NCI-H82 treated with DMSO at 0.1 percent for 48 hours (cell line): ENCODE measurements at regions not wholly inside any gene's neighbourhood (a gene's known extent, or its start where the extent isn't known, plus 50 kb on each side); places are given as distances from the start of the nearest gene placed in this dataset.

Source experiments
- DNase-seq: peaks from one replicate; lab custom pipeline; 2025; ENCODE audit not compliant: unreplicated experiment; lab: John Stamatoyannopoulos, UW

GRCh38 chr17:69761767-69762321 lies 313.2 kb upstream of the KCNJ16 start:
- no peak for DNase-seq

DNA sequence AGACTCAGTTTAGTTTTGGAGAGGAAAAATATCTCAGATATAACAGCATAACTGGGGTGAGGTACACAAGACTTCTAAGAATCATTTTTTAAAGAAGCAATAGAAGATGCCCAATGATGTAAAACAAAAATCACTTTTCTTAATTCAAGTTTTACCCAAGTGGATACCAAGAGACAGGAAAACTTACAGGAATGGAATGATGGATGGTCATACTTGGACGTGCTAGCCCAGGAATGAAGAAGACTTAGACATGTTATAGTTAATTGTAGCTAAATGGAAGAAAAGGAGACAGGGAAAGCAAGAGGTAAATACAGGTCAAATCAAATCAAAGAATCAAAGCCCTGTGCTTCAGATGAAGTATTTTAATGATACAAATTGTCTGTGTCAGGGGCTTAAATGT lies 312.7 kb upstream of the KCNJ16 start:
- DNase-seq, result no peak

GRCh38 chr17:69762766-69763165 lies 312.3 kb upstream of the KCNJ16 start:
- DNase-seq, result no peak

- no peak for DNase-seq
Measured at GRCh38 chr17:69763503-69763902, 311.5 kb upstream of the KCNJ16 start.

DNA sequence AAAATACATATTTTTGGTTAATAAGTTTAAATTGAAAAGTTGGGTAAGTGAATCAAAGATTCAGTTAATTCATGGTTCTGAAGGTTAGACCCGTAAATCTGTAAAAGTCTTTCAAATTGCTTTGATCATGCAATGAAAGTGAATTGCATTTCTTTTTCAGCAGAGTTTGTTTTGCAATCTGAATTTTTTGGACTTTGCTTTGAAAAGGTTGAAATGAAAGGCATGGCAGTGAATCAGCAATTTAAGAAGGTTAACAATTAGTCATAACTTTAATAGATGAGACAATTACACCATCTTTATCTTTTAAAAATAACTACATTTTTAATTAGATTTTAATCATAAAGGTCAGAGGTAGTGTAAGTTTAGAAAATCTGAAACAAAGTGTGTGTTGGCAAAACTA lies 310.9 kb upstream of the KCNJ16 start:
- DNase-seq, result no peak

DNA sequence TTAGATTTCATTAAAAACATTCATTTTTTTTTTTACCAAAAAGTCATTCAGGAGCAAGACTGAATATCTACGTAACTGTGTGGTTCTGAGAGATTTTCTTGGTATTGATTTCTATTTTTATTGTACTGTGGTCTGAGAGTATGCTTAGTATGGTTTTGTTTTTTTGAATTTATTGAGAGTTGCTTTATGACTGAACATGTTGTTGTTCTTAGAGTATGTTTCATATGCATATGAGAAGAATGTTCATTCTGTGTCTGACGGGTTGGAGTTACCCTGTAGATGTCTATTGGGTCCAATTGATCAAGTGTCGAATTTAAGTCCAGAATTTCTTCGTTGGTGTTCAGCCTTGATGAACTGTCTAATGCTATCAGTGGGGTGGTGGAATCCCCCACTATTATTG lies 306.0 kb upstream of the KCNJ16 start:
- no peak for DNase-seq

DNA sequence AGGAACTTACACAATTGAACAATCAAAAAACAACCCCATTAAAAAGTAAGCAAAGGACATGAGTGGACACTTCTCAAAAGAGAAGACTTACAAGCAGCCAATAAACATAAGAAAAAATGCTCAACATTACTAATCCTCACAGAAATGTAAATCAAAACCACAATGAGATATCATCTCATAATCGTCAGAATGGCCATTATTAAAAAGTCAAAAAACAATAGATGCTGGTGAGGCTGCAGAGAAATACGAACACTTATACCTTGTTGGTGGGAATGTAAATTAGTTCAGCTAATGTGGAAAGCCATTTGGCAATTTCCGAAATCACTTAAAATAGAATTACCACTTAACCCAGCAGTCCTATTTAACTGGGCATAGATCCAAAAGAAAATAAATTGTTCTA lies 301.9 kb upstream of the KCNJ16 start:
- no peak for DNase-seq

- no peak for DNase-seq
Measured at GRCh38 chr17:69779378-69780214, 295.4 kb upstream of the KCNJ16 start.

DNA sequence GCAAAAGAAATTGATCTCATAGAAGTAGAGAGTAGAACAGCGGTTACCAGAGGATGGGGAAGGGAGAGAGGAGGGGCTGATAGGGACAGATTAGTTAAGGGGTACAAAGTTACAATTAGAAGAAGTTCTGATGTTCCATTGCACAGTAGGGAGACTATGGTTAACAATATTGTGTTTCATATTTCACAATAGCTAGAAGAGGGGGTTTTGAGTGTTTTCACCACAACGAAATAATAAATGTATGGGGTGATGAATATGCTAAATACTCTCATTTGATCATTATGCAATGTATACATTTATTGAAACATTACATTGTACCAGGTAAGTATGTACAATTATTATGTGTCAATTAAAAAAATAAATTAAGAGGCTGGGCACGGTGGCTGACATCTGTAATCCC lies 291.2 kb upstream of the KCNJ16 start:
- no peak for DNase-seq

DNA sequence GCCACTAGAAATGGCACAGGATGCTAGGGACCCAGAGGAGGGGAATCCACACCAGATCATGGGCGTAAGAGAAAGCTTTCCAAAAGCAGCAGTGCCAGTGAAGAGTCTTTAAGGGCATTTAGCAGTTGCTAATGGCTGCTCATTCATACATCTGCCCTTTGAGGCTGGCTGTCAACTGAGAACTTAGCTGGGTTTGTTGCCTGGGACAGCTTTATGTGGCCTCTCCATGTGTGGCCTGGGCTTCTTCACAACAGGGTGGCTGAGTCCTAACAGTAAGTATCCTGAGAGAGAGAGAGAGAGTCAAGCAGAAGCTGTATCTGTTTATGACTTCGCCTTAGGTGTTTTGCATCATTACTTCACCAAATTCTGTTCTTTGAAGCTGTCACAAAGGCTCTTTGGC lies 286.1 kb upstream of the KCNJ16 start:
- DNase-seq, result no peak

GRCh38 chr17:69796078-69796477 lies 278.9 kb upstream of the KCNJ16 start:
- no peak for DNase-seq

- DNase-seq, result no peak
Measured at GRCh38 chr17:69800870-69801269, 274.2 kb upstream of the KCNJ16 start.

GRCh38 chr17:69801368-69801767 lies 273.7 kb upstream of the KCNJ16 start:
- DNase-seq, result no peak

- no peak for DNase-seq
Measured at GRCh38 chr17:69802045-69802740, 272.8 kb upstream of the KCNJ16 start.

DNA sequence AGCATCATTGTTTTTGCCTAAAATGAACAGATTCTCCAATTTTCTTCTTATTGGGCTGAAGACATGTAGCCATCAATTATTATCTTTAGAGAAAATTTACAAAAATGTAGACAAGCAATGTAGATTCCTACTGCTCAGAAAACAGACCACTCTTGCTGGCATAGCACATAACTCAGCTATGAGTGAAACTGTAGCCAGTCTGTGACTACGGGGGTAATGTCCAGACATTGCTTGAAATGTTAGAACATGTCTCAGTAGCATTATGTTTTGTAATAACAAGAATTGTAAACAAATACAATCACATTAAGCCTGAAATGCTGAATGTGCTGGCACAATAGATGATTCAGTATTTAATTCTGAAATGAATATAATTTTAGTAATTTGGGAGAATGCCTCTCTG lies 265.7 kb upstream of the KCNJ16 start:
- no peak for DNase-seq

GRCh38 chr17:69810326-69810965 lies 264.6 kb upstream of the KCNJ16 start:
- no peak for DNase-seq

DNA sequence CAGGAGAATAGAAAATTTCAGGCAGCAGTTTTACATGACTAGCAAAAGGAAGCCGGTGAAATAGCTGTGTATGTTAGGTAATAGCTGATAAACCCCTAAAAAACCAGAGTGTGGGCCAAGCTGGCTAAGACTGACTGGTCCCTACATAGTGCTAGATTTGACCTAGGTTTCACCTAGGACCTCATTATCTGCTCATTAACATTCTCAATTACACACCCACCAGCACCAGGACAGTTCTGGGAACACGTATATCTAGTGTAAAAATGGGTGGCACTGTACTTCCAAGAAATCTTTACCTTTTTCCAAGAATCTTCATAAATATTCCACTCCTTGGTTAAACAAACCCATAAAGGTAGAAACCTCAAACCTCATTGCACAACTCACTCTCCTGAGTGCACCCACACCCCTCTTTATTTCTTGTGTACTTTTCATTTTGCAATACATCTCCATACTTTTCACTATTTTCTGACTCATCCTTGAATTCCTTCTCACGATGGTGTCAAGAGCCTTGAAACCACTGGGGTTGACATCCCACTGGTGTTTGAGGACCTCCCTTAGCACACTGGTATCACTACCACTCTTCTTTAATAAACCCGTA lies 262.7 kb upstream of the KCNJ16 start:
- no peak for DNase-seq

DNA sequence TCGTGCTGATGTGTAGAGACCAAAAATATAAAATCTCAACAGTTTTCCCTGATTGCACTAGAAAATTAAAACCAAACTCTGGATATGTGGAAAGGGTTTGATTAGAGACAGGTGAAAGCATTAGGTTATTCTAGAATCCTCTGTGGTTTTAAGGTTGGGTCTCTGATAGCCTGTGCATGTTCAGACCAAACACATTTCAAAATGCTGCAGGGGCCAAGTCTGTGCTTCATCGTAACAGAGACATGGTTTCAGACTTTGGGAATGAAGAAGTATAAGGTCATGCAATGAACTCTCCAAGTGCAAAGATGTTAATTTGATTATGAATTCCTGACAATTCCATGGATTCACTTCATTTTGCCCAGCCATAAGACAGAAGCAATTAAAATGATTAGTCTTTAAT lies 261.0 kb upstream of the KCNJ16 start:
- no peak for DNase-seq

DNA sequence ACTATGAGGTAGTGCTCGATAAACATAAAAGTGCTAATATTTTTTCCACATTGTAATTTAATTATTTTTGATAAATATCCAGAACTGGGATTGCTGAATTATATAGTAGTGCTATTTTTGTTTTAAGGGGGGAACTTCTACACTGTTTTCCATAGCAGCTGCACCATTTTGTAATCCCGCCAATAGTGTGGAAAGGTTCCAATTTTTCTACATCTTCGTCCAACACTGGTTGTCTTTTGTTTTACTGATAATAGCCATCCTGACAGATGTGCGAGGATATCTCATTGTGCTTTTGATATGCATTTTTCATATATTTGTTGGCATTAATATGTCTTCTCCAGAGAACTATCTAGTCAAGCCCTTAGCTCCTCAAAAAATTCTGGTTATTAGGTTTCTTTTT lies 259.6 kb upstream of the KCNJ16 start:
- DNase-seq, result no peak

DNA sequence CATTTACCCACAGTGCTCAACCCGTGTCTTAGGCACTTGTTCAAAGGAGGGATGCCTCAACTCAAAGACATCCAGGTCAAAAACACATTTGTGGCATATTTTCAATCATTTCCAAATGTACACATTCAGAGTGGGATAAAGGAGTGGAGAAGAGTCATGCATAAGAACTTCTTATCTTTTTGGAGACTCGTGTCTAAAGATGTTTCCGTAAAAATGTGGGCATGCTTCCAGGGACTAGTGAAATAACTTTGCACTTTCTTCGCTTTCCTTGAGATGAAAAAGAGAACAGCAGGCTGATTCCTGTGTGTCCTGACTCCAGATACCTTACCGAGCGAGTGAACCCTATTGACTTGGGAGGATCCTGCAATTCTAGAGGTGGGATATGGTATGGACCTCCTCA lies 256.6 kb upstream of the KCNJ16 start:
- DNase-seq, result no peak

GRCh38 chr17:69819316-69820087 lies 255.5 kb upstream of the KCNJ16 start:
- DNase-seq, result no peak
